Lower lobe of right lung (tissue), 2 donors: ENCODE measurements at regions not wholly inside any gene's neighbourhood (a gene's known extent, or its start where the extent isn't known, plus 50 kb on each side); places are given as distances from the start of the nearest gene placed in this dataset.
"Not testable (repeated sequence)": the region's sequence is repeated elsewhere in the genome, so short reads cannot be mapped to it uniquely, and the experiment has no call there.

ENCODE experiments used
- ATAC-seq, 2 donors: fragments of 200-7000 bp; cut with Tn5 transposase; one replicate each; pipeline ENCODE4 v1.9.1; 2020 to 2022; ENCODE audit warnings: mild to moderate bottlenecking in 2 of 2, moderate library complexity in 2 of 2
- DNase-seq: peaks from one replicate; pipeline ENCODE4 v3.0.0-alpha.2; 2020
- H3K27ac ChIP-seq: fragments of 200-600 bp; one replicate; pipeline ENCODE4 v1.8.0; 2022
- H3K27me3 ChIP-seq: fragments of 200-600 bp; one replicate; pipeline ENCODE4 v1.8.0; 2022; ENCODE audit warnings: low read depth
- H3K36me3 ChIP-seq: fragments of 200-600 bp; one replicate; pipeline ENCODE4 v1.8.0; 2022; ENCODE audit warnings: mild to moderate bottlenecking
- H3K4me1 ChIP-seq: fragments of 200-600 bp; one replicate; pipeline ENCODE4 v1.8.0; 2022
- H3K4me3 ChIP-seq: fragments of 200-600 bp; one replicate; pipeline ENCODE4 v1.8.0; 2022; ENCODE audit warnings: mild to moderate bottlenecking
- H3K9me3 ChIP-seq: fragments of 200-600 bp; one replicate; pipeline ENCODE4 v1.8.0; 2022
- intact Hi-C: fragments of 100-400 bp; cut with DNase I; formaldehyde crosslinking; loops from one replicate; pipeline ENCODE4 v1.11.0; 2022
- TF ChIP-seq, protein P1 (sequence below): fragments of 200-600 bp; IDR thresholded peaks from one replicate; pipeline ENCODE4 v1.8.0; 2022; ENCODE audit warnings: antibody characterized with exemption, mild to moderate bottlenecking
- donor health status: DM: no; HTN: yes; CAD: no; lungs with severe emphysema.

DNA sequence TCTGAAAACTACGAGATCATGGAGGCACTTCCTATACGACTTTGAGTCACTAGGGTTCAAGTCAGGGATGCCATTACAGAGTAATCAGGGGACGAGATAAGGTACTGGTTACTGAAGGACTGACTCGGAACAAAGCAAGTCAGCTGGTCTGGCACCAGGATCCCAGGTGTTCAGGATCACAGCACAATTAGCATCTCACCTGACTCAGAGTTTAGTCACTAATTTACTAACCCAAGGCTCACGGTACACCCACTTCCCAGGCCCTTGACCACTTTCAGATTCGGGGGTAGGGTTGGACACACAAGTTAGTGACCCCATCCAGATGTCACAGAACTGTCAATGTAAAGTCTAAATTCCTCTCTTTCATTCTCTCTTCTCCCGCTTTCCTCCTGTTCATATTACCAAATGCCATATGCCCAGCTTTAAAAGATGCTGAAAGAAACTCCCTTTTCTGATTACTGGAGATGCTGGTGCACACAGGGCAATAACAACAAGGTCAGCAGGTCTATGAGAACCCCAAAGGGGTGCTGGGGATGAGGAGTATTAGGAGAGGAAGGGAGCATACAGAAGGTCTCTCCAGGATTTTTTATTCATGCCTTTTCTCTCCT, 657.8 kb downstream of the TLE1 start:
- TF ChIP-seq, protein P1, sequence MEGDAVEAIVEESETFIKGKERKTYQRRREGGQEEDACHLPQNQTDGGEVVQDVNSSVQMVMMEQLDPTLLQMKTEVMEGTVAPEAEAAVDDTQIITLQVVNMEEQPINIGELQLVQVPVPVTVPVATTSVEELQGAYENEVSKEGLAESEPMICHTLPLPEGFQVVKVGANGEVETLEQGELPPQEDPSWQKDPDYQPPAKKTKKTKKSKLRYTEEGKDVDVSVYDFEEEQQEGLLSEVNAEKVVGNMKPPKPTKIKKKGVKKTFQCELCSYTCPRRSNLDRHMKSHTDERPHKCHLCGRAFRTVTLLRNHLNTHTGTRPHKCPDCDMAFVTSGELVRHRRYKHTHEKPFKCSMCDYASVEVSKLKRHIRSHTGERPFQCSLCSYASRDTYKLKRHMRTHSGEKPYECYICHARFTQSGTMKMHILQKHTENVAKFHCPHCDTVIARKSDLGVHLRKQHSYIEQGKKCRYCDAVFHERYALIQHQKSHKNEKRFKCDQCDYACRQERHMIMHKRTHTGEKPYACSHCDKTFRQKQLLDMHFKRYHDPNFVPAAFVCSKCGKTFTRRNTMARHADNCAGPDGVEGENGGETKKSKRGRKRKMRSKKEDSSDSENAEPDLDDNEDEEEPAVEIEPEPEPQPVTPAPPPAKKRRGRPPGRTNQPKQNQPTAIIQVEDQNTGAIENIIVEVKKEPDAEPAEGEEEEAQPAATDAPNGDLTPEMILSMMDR = no peak
- no peak for ATAC-seq
- intact Hi-C loops = no loop called here

DNA sequence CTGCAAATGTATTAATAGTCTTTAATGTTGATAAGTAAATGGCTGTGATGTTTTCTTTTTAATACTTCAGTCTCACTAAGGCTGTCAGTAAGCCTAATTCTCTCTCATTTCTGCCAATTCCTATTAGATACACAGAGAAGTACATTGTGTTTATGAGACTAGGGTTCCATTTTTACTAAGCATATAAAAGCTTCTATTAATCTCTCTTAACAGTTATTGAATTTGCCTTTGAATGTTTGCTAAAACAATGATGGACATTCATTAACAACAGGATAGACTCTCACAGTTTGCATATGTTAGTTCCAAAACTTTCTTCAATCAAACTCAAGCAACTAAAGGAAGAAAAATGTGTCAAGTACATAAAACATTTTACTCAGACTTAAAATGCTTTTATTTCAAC, 659.3 kb downstream of the TLE1 start:
- Histone ChIP-seq H3K27me3 (no peaks in the 10 kb centered on the region), H3K27ac (no peak overlapping the region), H3K9me3 (no peaks in the 10 kb centered on the region), H3K4me1 (no peaks in the 10 kb centered on the region), H3K4me3 (no peak overlapping the region), H3K36me3 (no peaks in the 10 kb centered on the region)
- TF ChIP-seq, protein P1 = no peak
- DNase-seq (no peak), ATAC-seq (no peak)
- intact Hi-C loops = no loop called here

More for the DNA sequence above, 657.8 kb downstream of the TLE1 start:
- DNase-seq = no peak
- H3K9me3 ChIP-seq = no peaks in the 10 kb centered on the region
- H3K4me1 ChIP-seq = no peaks in the 10 kb centered on the region
- no peaks in the 10 kb centered on the region for H3K36me3 ChIP-seq
- no peak overlapping the region for H3K4me3 ChIP-seq
- no peaks in the 10 kb centered on the region for H3K27me3 ChIP-seq
- H3K27ac ChIP-seq = no peak overlapping the region

DNA sequence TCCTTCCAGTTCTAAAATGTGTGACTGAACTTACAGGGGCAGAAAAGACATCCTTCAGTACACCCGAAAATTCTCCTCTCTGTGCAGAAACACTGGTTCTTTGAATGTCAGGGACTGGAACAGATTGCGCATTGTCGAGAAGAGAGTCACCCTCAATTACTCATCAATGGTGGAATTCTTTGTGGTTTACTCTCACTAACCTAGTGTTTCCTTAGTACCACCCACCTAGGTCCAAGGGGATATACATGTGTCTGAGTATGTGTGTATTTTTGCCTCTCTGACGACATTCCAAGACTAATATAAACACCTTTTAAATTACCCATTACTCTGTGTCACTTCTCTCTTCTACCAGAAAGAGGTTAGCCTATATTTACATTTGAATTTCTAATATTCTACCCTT, 660.8 kb downstream of the TLE1 start:
- no peaks in the 10 kb centered on the region for H3K4me1 ChIP-seq
- H3K9me3 ChIP-seq = no peaks in the 10 kb centered on the region
- TF ChIP-seq, protein P1 = no peak
- H3K27me3 ChIP-seq = no peaks in the 10 kb centered on the region
- DNase-seq = no peak
- no peak overlapping the region for H3K27ac ChIP-seq
- H3K4me3 ChIP-seq = no peak overlapping the region
- ATAC-seq = no peak
- H3K36me3 ChIP-seq = no peaks in the 10 kb centered on the region
- intact Hi-C loops = no loop called here

GRCh38 chr9:81022177-81022576, 667.2 kb downstream of the TLE1 start:
- no peaks in the 10 kb centered on the region for H3K9me3 ChIP-seq
- no peak overlapping the region for H3K27ac ChIP-seq
- TF ChIP-seq, protein P1 = no peak
- no peak overlapping the region for H3K4me3 ChIP-seq
- no peaks in the 10 kb centered on the region for H3K27me3 ChIP-seq
- ATAC-seq = no peak
- intact Hi-C loops = no loop called here
- H3K4me1 ChIP-seq = no peaks in the 10 kb centered on the region
- no peaks in the 10 kb centered on the region for H3K36me3 ChIP-seq
- no peak for DNase-seq

DNA sequence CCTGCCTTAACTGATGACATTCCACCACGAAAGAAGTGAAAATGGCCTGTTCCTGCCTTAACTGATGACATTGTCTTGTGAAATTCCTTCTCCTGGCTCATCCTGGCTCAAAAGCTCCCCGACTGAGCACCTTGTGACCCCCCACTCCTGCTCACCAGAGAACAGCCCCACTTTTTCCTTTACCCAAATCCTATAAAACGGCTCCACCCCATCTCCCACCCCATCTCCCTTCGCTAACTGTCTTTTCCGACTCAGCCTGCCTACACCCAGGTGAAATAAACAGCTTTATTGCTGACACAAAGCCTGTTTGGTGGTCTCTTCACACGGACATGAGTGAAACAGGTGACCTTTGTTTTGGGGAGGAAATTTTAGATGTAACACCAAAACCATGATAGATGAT, 674.4 kb downstream of the TLE1 start:
- DNase-seq, H3K27ac ChIP-seq, H3K36me3 ChIP-seq, intact Hi-C loops, H3K9me3 ChIP-seq, H3K27me3 ChIP-seq, ATAC-seq, H3K4me3 ChIP-seq, H3K4me1 ChIP-seq: not testable (repeated sequence)

DNA sequence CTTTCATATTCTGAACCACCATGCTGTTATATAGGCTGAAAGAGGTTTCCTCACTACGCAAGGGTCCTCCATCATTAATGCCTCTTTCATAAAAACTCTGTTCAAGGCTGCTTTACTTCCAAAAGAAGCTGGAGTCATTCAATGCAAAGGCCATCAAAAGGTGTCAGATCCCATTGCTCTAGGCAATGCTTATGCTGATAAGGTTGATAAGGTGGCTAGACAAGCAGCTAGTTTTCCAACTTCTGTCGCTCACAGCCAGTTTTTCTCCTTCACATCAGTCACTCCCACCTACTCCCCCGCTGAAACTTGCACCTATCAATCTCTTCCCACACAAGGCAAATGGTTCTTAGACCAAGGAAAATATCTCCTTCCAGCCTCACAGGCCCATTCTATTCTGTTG, 676.2 kb downstream of the TLE1 start:
- H3K36me3 ChIP-seq, DNase-seq, H3K27me3 ChIP-seq, ATAC-seq, H3K4me3 ChIP-seq, H3K27ac ChIP-seq, intact Hi-C loops, H3K4me1 ChIP-seq, H3K9me3 ChIP-seq: not testable (repeated sequence)

DNA sequence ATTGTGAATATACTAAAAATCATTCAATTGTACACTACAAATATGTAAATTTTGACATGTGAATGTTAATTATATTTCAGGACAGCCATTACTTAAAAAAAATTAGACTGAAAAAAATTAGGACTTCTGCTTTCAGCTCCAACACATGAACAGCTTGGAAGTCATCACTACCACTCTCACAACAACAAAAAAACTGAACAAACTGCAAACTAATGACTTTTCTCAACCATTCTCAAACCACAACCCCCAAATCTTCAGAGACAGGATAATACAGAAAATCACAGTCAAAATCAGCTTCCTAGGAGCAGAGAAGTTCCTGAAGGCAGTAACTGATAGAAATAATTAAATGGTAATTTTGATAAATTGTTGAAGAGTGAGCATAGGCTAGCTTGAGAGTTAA, 686.4 kb downstream of the TLE1 start:
- DNase-seq = no peak
- no peak overlapping the region for H3K27ac ChIP-seq
- TF ChIP-seq, protein P1 = no peak
- no peaks in the 10 kb centered on the region for H3K27me3 ChIP-seq
- no peaks in the 10 kb centered on the region for H3K9me3 ChIP-seq
- intact Hi-C loops = no loop called here
- no peak for ATAC-seq
- no peaks in the 10 kb centered on the region for H3K36me3 ChIP-seq
- H3K4me3 ChIP-seq = no peak overlapping the region
- H3K4me1 ChIP-seq = no peaks in the 10 kb centered on the region
